CD4-positive, CD25-positive, alpha-beta regulatory T cell (primary cell): ENCODE measurements at regions not wholly inside any gene's neighbourhood (a gene's known extent, or its start where the extent isn't known, plus 50 kb on each side); places are given as distances from the start of the nearest gene placed in this dataset.

Experiments
- ATAC-seq, 2 donors: fragments of 150-1000 bp; cut with Tn5 transposase; one replicate each; pipeline ENCODE4 v1.10.0; 2021; ENCODE audit warnings: low read depth in 2 of 2, moderate number of reproducible peaks in 2 of 2, moderate library complexity in 1 of 2
- DNase-seq, 3 donors: peaks; one replicate each; pipeline versions ENCODE4 v3.0.0 to v3.0.0-alpha.2; 2012 to 2022; ENCODE audit warnings: mixed read lengths in 1 of 3
- H3K27ac ChIP-seq: one replicate; pipeline ENCODE4 v1.7.0; 2013; ENCODE audit warnings: mild to moderate bottlenecking, low read length; ENCODE audit not compliant: insufficient read depth, poor library complexity, severe bottlenecking
- H3K27me3 ChIP-seq: one replicate; pipeline ENCODE4 v1.7.0; 2013; ENCODE audit warnings: low read length; ENCODE audit not compliant: control insufficient read depth, insufficient read depth
- H3K36me3 ChIP-seq: one replicate; pipeline ENCODE4 v1.7.0; 2013; ENCODE audit warnings: mild to moderate bottlenecking, low read length, moderate library complexity; ENCODE audit not compliant: control insufficient read depth, insufficient read depth
- H3K4me1 ChIP-seq: 2 replicates; pipeline ENCODE4 v1.7.0; 2013; ENCODE audit warnings: mild to moderate bottlenecking, low read length; ENCODE audit not compliant: insufficient read depth, control insufficient read depth, poor library complexity, severe bottlenecking
- H3K4me3 ChIP-seq: one replicate; pipeline ENCODE4 v1.7.0; 2013; ENCODE audit warnings: low read depth, mild to moderate bottlenecking, low read length, moderate library complexity
- H3K9me3 ChIP-seq, 2 experiments: 1 replicate in 1 of 2; 2 replicates in 1 of 2; pipeline ENCODE4 v1.7.0; 2013; ENCODE audit warnings: low read length in 2 of 2, mild to moderate bottlenecking in 1 of 2, moderate library complexity in 1 of 2; ENCODE audit not compliant: control insufficient read depth in 2 of 2
- H3K27ac Mint-ChIP-seq, 3 donors: one replicate each; pipeline ENCODE4 v1.8.0; 2020 to 2022; ENCODE audit warnings: mild to moderate bottlenecking in 3 of 3, mixed read lengths in 3 of 3, moderate library complexity in 2 of 3
- H3K27me3 Mint-ChIP-seq: one replicate; pipeline ENCODE4 v1.8.0; 2022; ENCODE audit warnings: mild to moderate bottlenecking, mixed read lengths
- H3K36me3 Mint-ChIP-seq: one replicate; pipeline ENCODE4 v1.8.0; 2020; ENCODE audit warnings: mixed read lengths
- H3K4me1 Mint-ChIP-seq, 4 donors: one replicate each; pipeline ENCODE4 v1.8.0; 2020 to 2022; ENCODE audit warnings: mixed read lengths in 4 of 4, mild to moderate bottlenecking in 1 of 4
- H3K4me3 Mint-ChIP-seq, 4 donors: one replicate each; pipeline ENCODE4 v1.8.0; 2020 to 2022; ENCODE audit warnings: mild to moderate bottlenecking in 4 of 4, mixed read lengths in 4 of 4, moderate library complexity in 3 of 4
- H3K9me3 Mint-ChIP-seq, 7 donors: one replicate each; pipeline ENCODE4 v1.8.0; 2020 to 2022; ENCODE audit warnings: mixed read lengths in 7 of 7, mild to moderate bottlenecking in 3 of 7, moderate library complexity in 2 of 7

- no peaks in the 10 kb centered on the region for H3K27me3 ChIP-seq
- Mint-ChIP-seq H3K27ac (no peak overlapping the region), H3K4me3 (no peak overlapping the region), H3K36me3 (no peaks in the 10 kb centered on the region), H3K9me3 (peaks cover 0 to 2% (median 0%) of the 10 kb centered on the region in 7 donors), H3K27me3 (peaks cover 6% of the 10 kb centered on the region), H3K4me1 (no peaks in the 10 kb centered on the region)
- H3K27ac ChIP-seq: no peak overlapping the region
- no peaks in the 10 kb centered on the region for H3K36me3 ChIP-seq
- no peaks in the 10 kb centered on the region for H3K9me3 ChIP-seq
- no peak for DNase-seq
- no peak for ATAC-seq
- no peaks in the 10 kb centered on the region for H3K4me1 ChIP-seq
- H3K4me3 ChIP-seq: no peak overlapping the region
Measured at GRCh38 chr15:53225781-53226180, 435.6 kb upstream of the ONECUT1 start.

- Mint-ChIP-seq H3K4me1 (no peaks in the 10 kb centered on the region), H3K27ac (no peak overlapping the region), H3K27me3 (peaks cover 6% of the 10 kb centered on the region), H3K36me3 (no peaks in the 10 kb centered on the region), H3K4me3 (no peak overlapping the region), H3K9me3 (peaks cover 0 to 2% (median 0%) of the 10 kb centered on the region in 7 donors)
- H3K9me3 ChIP-seq: no peaks in the 10 kb centered on the region
- no peaks in the 10 kb centered on the region for H3K27me3 ChIP-seq
- H3K4me1 ChIP-seq: no peaks in the 10 kb centered on the region
- H3K36me3 ChIP-seq: no peaks in the 10 kb centered on the region
- DNase-seq (no peak), ATAC-seq (no peak)
- no peak overlapping the region for H3K27ac ChIP-seq
- no peak overlapping the region for H3K4me3 ChIP-seq
Measured at GRCh38 chr15:53224371-53224770, 434.2 kb upstream of the ONECUT1 start.

DNA sequence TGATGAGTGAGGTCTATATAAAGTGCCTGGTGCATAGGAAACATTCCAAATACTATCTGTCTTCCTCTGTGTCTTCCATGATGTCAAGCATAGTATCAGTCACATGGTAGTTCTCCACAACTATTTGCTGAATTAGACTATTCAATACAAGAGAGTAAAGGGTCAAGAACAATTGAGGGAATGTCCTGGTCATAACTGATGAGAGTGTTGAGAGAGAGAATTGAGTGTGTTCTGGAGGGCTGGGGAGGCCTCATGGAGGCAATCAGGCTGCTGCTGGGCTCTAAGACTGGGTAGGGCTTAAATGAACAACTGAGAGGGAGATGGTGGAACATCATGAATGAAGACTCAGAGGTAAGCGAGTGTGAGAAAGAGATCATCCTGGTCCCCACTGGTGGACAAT lies 433.7 kb upstream of the ONECUT1 start:
- Histone ChIP-seq H3K4me1 (no peaks in the 10 kb centered on the region), H3K4me3 (no peak overlapping the region), H3K27me3 (no peaks in the 10 kb centered on the region), H3K36me3 (no peaks in the 10 kb centered on the region), H3K9me3 (no peaks in the 10 kb centered on the region), H3K27ac (no peak overlapping the region)
- Mint-ChIP-seq H3K36me3 (no peaks in the 10 kb centered on the region), H3K4me1 (no peaks in the 10 kb centered on the region), H3K27ac (no peak overlapping the region), H3K27me3 (peaks cover 6% of the 10 kb centered on the region), H3K4me3 (no peak overlapping the region), H3K9me3 (peaks cover 0 to 2% (median 0%) of the 10 kb centered on the region in 7 donors)
- DNase-seq: no peak
- no peak for ATAC-seq

DNA sequence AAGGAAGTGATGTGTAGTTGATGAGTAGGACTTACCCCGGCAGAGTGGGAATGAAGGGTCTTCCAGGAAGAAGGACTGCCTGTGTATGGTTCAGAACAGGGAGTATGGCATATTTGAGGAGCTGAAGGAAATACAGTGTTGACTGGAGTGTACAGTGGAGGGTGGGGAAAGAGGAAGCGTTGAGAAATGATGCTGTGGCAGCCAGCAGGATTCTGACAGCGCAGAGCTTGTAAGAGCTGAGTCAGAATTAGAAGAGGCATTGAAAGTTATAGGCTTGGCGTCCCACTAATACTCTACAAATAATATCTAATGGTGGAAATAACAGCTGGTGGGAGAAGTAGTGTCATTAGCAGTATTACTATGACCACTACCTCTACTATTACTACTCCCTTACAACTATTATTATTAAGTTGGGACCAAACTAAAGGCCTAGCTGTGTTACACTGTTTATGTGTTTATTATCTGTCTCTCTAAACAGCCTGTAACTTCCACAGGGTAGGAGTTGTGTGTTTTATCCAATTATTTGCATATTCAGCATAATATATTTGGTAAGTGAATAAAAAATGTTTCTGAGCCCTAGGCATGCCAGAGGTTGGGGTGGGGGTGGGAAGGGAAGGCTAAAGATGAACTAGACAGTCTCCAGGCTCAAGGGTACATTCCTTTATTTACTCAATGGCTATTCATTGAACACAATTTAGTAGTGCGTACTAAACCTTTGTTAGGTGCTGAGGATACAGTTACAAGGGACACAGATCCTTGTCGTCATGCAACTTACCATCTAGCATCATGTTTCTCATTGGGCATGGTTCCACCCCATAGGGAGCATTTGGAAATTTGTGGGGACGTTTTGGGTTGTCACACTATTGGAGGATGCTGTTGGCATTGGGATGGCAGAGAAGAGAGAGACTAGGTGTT lies 428.8 kb upstream of the ONECUT1 start:
- no peak for DNase-seq
- H3K4me1 Mint-ChIP-seq: no peaks in the 10 kb centered on the region
- no peaks in the 10 kb centered on the region for H3K27me3 Mint-ChIP-seq
- H3K36me3 Mint-ChIP-seq: no peaks in the 10 kb centered on the region
- H3K9me3 Mint-ChIP-seq: peaks cover 0 to under 1% (median 0%) of the 10 kb centered on the region in 7 donors
- no peak overlapping the region for H3K4me3 ChIP-seq
- H3K27ac ChIP-seq: no peak overlapping the region
- H3K4me3 Mint-ChIP-seq: no peak overlapping the region
- H3K27ac Mint-ChIP-seq: no peak overlapping the region
- no peak for ATAC-seq
- no peaks in the 10 kb centered on the region for H3K36me3 ChIP-seq
- H3K27me3 ChIP-seq: no peaks in the 10 kb centered on the region
- H3K4me1 ChIP-seq: no peaks in the 10 kb centered on the region
- no peaks in the 10 kb centered on the region for H3K9me3 ChIP-seq

- ATAC-seq: no peak
Measured at GRCh38 chr15:53216036-53216435, 425.9 kb upstream of the ONECUT1 start.

GRCh38 chr15:53213336-53213735 lies 423.2 kb upstream of the ONECUT1 start:
- no peak overlapping the region for H3K27ac Mint-ChIP-seq
- H3K9me3 ChIP-seq: no peaks in the 10 kb centered on the region
- DNase-seq (no peak), ATAC-seq (no peak)
- no peak overlapping the region for H3K4me3 ChIP-seq
- H3K4me3 Mint-ChIP-seq: no peak overlapping the region
- peaks cover 5% of the 10 kb centered on the region for H3K27me3 Mint-ChIP-seq
- no peaks in the 10 kb centered on the region for H3K36me3 Mint-ChIP-seq
- H3K9me3 Mint-ChIP-seq: peaks cover 0 to 1% (median 0%) of the 10 kb centered on the region in 7 donors
- no peak overlapping the region for H3K27ac ChIP-seq
- H3K27me3 ChIP-seq: no peaks in the 10 kb centered on the region
- H3K36me3 ChIP-seq: no peaks in the 10 kb centered on the region
- no peaks in the 10 kb centered on the region for H3K4me1 Mint-ChIP-seq
- no peaks in the 10 kb centered on the region for H3K4me1 ChIP-seq

More at GRCh38 chr15:53216036-53216435, 425.9 kb upstream of the ONECUT1 start:
- Histone ChIP-seq H3K36me3 (no peaks in the 10 kb centered on the region), H3K9me3 (no peaks in the 10 kb centered on the region), H3K4me3 (no peak overlapping the region), H3K27me3 (no peaks in the 10 kb centered on the region), H3K27ac (no peak overlapping the region), H3K4me1 (no peaks in the 10 kb centered on the region)
- Mint-ChIP-seq H3K4me1 (no peaks in the 10 kb centered on the region), H3K27ac (no peak overlapping the region), H3K9me3 (peaks cover 0 to 1% (median 0%) of the 10 kb centered on the region in 7 donors), H3K4me3 (no peak overlapping the region), H3K36me3 (no peaks in the 10 kb centered on the region), H3K27me3 (no peaks in the 10 kb centered on the region)
- DNase-seq: no peak

DNA sequence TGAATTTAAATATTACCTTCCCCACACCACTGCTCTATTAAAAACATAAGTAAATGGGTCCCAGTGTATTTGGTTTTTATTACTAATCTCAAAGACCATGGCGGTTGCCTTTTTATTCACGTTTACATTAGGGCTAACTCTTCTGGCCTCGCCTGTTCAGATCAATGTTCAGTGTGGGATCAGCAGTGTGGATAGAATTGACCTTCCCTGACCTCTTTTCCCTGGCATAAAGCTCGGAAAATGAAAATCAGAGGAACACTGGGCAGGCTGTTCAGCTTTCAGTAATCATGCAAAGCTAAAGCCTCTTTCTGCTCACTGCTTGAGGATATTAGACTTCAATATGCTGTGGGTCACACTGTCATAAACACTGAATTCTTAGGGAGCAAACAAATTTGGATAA lies 422.6 kb upstream of the ONECUT1 start:
- ATAC-seq: no peak

DNA sequence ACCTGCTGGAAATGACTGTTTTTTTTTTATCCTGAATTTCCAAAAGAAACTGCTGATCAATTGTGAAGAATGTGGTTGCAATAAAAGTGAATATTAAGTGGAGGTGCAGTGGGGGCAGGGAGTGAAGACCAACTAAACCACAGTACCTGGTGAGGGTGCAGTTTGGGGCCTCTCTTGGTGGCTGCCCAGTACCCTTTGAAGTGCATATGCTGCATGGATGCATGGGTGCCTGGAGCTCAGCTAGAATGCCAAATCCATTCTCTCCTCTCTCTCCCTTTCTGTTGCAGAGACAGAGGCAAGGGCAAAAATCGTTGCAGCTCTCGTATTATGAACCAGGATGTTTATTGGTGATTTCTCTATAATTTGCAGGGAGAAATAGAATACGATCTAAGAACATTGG lies 420.5 kb upstream of the ONECUT1 start:
- H3K27me3 Mint-ChIP-seq: peaks cover 5% of the 10 kb centered on the region
- Histone ChIP-seq H3K9me3 (no peaks in the 10 kb centered on the region), H3K27me3 (no peaks in the 10 kb centered on the region), H3K36me3 (no peaks in the 10 kb centered on the region), H3K27ac (no peak overlapping the region), H3K4me1 (no peaks in the 10 kb centered on the region), H3K4me3 (no peak overlapping the region)
- H3K27ac Mint-ChIP-seq: no peak overlapping the region
- DNase-seq (no peak), ATAC-seq (no peak)
- H3K36me3 Mint-ChIP-seq: no peaks in the 10 kb centered on the region
- no peaks in the 10 kb centered on the region for H3K4me1 Mint-ChIP-seq
- H3K9me3 Mint-ChIP-seq: peaks cover 0 to 4% (median 0%) of the 10 kb centered on the region in 7 donors
- no peak overlapping the region for H3K4me3 Mint-ChIP-seq

More for the DNA sequence above, 422.6 kb upstream of the ONECUT1 start:
- no peaks in the 10 kb centered on the region for H3K36me3 Mint-ChIP-seq
- no peak for DNase-seq
- Histone ChIP-seq H3K4me1 (no peaks in the 10 kb centered on the region), H3K4me3 (no peak overlapping the region), H3K27ac (no peak overlapping the region), H3K36me3 (no peaks in the 10 kb centered on the region), H3K27me3 (no peaks in the 10 kb centered on the region), H3K9me3 (no peaks in the 10 kb centered on the region)
- no peak overlapping the region for H3K27ac Mint-ChIP-seq
- H3K27me3 Mint-ChIP-seq: peaks cover 5% of the 10 kb centered on the region
- no peaks in the 10 kb centered on the region for H3K4me1 Mint-ChIP-seq
- no peak overlapping the region for H3K4me3 Mint-ChIP-seq
- peaks cover 0 to 1% (median 0%) of the 10 kb centered on the region in 7 donors for H3K9me3 Mint-ChIP-seq
